Adrenal gland (tissue), 9 donors: ENCODE measurements at regions not wholly inside any gene's neighbourhood (a gene's known extent, or its start where the extent isn't known, plus 50 kb on each side); places are given as distances from the start of the nearest gene placed in this dataset.
A peak's percentile ranks its signal among the peaks of the same experiment; 100 is the strongest.

Experiments
- DNase-seq, 7 donors: peaks; one replicate each; pipeline ENCODE4 v3.0.0-alpha.2; 2019 to 2020
- H3K27ac ChIP-seq, 5 donors: fragments of 200-600 bp; sonication (generic) in 4 of 5; 1 replicate in 3 of 5; 2 replicates in 2 of 5; pipeline versions ENCODE4 v1.5.1 to v1.8.0; 2016 to 2020; ENCODE audit warnings: mild to moderate bottlenecking in 1 of 5
- H3K27me3 ChIP-seq: fragments of 200-600 bp; 2 replicates; pipeline ENCODE4 v1.8.0; 2021
- H3K36me3 ChIP-seq, 2 donors: fragments of 200-600 bp; replicated peaks in 1 of 2; 1 replicate in 1 of 2; 2 replicates in 1 of 2; pipeline versions ENCODE4 v1.5.1 to v1.8.0; 2018 to 2022
- H3K4me1 ChIP-seq, 2 donors: fragments of 200-600 bp; replicated peaks in 1 of 2; 1 replicate in 1 of 2; 2 replicates in 1 of 2; pipeline versions ENCODE4 v1.5.1 to v1.8.0; 2018 to 2021
- H3K4me3 ChIP-seq, 4 donors: fragments of 200-600 bp; sonication (generic) in 3 of 4; one replicate each; pipeline ENCODE4 v1.5.1; 2016 to 2018
- H3K9me3 ChIP-seq, 3 donors: fragments of 200-600 bp; sonication (generic) in 1 of 3; replicated peaks in 1 of 3; 1 replicate in 2 of 3; 2 replicates in 1 of 3; pipeline versions ENCODE4 v1.5.1 to v1.8.0; 2016 to 2021
- CTCF ChIP-seq, 6 experiments: fragments of 450-650 bp in 4 of 6; fragments of 200-600 bp in 2 of 6; sonication (generic) in 1 of 6; IDR thresholded peaks; 1 replicate in 5 of 6; 2 replicates in 1 of 6; pipeline versions ENCODE4 v1.5.1 to v1.8.0; 2016 to 2021; ENCODE audit warnings: antibody characterized with exemption in 6 of 6, mild to moderate bottlenecking in 2 of 6, moderate library complexity in 1 of 6
- POLR2A ChIP-seq, 2 donors: fragments of 450-650 bp; IDR thresholded peaks; one replicate each; pipeline ENCODE4 v1.6.1; 2017; ENCODE audit warnings: antibody characterized with exemption in 2 of 2, mild to moderate bottlenecking in 2 of 2, moderate library complexity in 1 of 2
- WGBS, 4 donors: extraction: QIAGEN DNeasy Blood & Tissue Kit in 2 of 4; methylation state at CpG; one replicate each; pipeline versions ENCODE4 v1.1.5 to v1.1.7; 2013 to 2017; 5-methylcytosine and 5-hydroxymethylcytosine counted together
- intact Hi-C, 2 donors: fragments of 100-400 bp; cut with DNase I; formaldehyde crosslinking; loops; one replicate each; pipeline versions ENCODE4 v1.14.1 to v1.15.0; 2022 to 2023
- donor health status: healthy with polysubstance abuse.
- donor health status: Bipolar disorder and iron deficiency.
- donor health status: DM: yes; HTN: yes; CAD: no.
- donor health status: DM: no; HTN: no; CAD: no.
- donor health status: DM: no; HTN: no; CAD: no.

GRCh38 chr2:42910645-42911405, 118.4 kb upstream of the HAAO start:
- no peak for TF ChIP-seq POLR2A (IDR thresholded peaks at IDR 0.05)
- no peak for TF ChIP-seq CTCF (IDR thresholded peaks at IDR 0.05)
- Histone ChIP-seq H3K4me1 (peaks cover 0 to 24% of the 10 kb centered on the region in 2 donors), H3K36me3 (no peaks in the 10 kb centered on the region), H3K4me3 (no peak overlapping the region), H3K9me3 (no peaks in the 10 kb centered on the region), H3K27me3 (no peaks in the 10 kb centered on the region), H3K27ac (no peak overlapping the region)
- intact Hi-C loops = no loop called here
- 94 to 100% (median 97%) methylated on average over 2 to 3 of the region's 3 CpGs for WGBS, 4 donors
- peak in 1 of 7 donors; percentile 10 for DNase-seq

GRCh38 chr2:42909966-42910365, 117.6 kb upstream of the HAAO start:
- Histone ChIP-seq H3K4me1 (peaks cover 0 to 32% of the 10 kb centered on the region in 2 donors), H3K36me3 (no peaks in the 10 kb centered on the region), H3K9me3 (no peaks in the 10 kb centered on the region), H3K27me3 (no peaks in the 10 kb centered on the region), H3K4me3 (no peak overlapping the region), H3K27ac (no peak overlapping the region)
- TF ChIP-seq POLR2A (IDR thresholded peaks at IDR 0.05) = no peak
- no peak for TF ChIP-seq CTCF (IDR thresholded peaks at IDR 0.05)
- intact Hi-C loops = no loop called here
- 83 to 91% (median 88%) methylated on average over 7 of the region's 7 CpGs for WGBS, 4 donors
- peak in 1 of 7 donors; percentile 11 for DNase-seq

- 60 to 70% (median 65%) methylated on average over 6 of the region's 6 CpGs for WGBS, 4 donors
- Histone ChIP-seq H3K9me3 (no peaks in the 10 kb centered on the region), H3K27ac (peak overlapping the region in 3 of 5 donors; percentile 15 to 69 (median 33)), H3K36me3 (no peaks in the 10 kb centered on the region), H3K4me3 (no peak overlapping the region), H3K4me1 (peaks cover 0 to 37% of the 10 kb centered on the region in 2 donors), H3K27me3 (no peaks in the 10 kb centered on the region)
- peak in 1 of 7 donors; percentile 27 for DNase-seq
- intact Hi-C loops = no loop called here
- TF ChIP-seq CTCF (IDR thresholded peaks at IDR 0.05) = no peak
Observed at GRCh38 chr2:42908518-42909200, 116.3 kb upstream of the HAAO start.

GRCh38 chr2:42907835-42908234, 115.5 kb upstream of the HAAO start:
- Histone ChIP-seq H3K4me3 (no peak overlapping the region), H3K4me1 (peaks cover 0 to 39% of the 10 kb centered on the region in 2 donors), H3K27ac (peak overlapping the region in 2 of 5 donors; percentile 33 to 69), H3K9me3 (no peaks in the 10 kb centered on the region), H3K36me3 (no peaks in the 10 kb centered on the region), H3K27me3 (no peaks in the 10 kb centered on the region)
- WGBS, 4 donors = 78 to 100% (median 87%) methylated on average over 1 of the region's 1 CpG
- DNase-seq = peak in 1 of 7 donors; percentile 13
- no peak for TF ChIP-seq POLR2A (IDR thresholded peaks at IDR 0.05)
- intact Hi-C loops = no loop called here
